ENCODE measurements at regions not wholly inside any gene's neighbourhood (a gene's known extent, or its start where the extent isn't known, plus 50 kb on each side); places are given as distances from the start of the nearest gene placed in this dataset.

- TF ChIP-seq SP2 (tag by site-specific recombination; IDR thresholded peaks at IDR 0.05) (no peak), CTCF (tag by site-specific recombination; IDR thresholded peaks at IDR 0.05) (no peak), ZBTB10 (tag by site-specific recombination; IDR thresholded peaks at IDR 0.05) (no peak), TCF7L2 (IDR thresholded peaks at IDR 0.05; ENCODE audit: borderline replicate concordance, low read depth, low read length) (no peak), ZNF776 (tag by site-specific recombination; IDR thresholded peaks at IDR 0.05; ENCODE audit: borderline replicate concordance) (no peak), REST (tag by site-specific recombination; IDR thresholded peaks at IDR 0.05) (no peak), ZNF623 (tag by site-specific recombination; IDR thresholded peaks at IDR 0.05) (no peak), ZNF571 (tag by site-specific recombination; IDR thresholded peaks at IDR 0.05) (no peak), ZNF211 (tag by site-specific recombination; IDR thresholded peaks at IDR 0.05; ENCODE audit: low read depth) (no peak), ZNF561 (tag by site-specific recombination; IDR thresholded peaks at IDR 0.05; ENCODE audit: borderline replicate concordance) (no peak), ZNF416 (tag by site-specific recombination; IDR thresholded peaks at IDR 0.05) (no peak), ZNF621 (tag by site-specific recombination; IDR thresholded peaks at IDR 0.05) (no peak)
Observed at GRCh38 chr3:153396581-153396980, 234.6 kb downstream of the RAP2B start.

Measured in HEK293 (cell line).